GM12875 (cell line): ENCODE measurements at regions not wholly inside any gene's neighbourhood (a gene's known extent, or its start where the extent isn't known, plus 50 kb on each side); places are given as distances from the start of the nearest gene placed in this dataset.

Experiments used
- H3K4me3 ChIP-seq: one replicate; pipeline ENCODE4 v1.5.1; 2011; ENCODE audit warnings: low read depth, low read length, control low read depth
- CTCF ChIP-seq: IDR thresholded peaks from 2 replicates; pipeline ENCODE4 v1.5.1; 2011; ENCODE audit warnings: low read depth, mild to moderate bottlenecking, control low read depth, inconsistent platforms, low read length, moderate library complexity, borderline replicate concordance; ENCODE audit not compliant: insufficient read depth

DNA sequence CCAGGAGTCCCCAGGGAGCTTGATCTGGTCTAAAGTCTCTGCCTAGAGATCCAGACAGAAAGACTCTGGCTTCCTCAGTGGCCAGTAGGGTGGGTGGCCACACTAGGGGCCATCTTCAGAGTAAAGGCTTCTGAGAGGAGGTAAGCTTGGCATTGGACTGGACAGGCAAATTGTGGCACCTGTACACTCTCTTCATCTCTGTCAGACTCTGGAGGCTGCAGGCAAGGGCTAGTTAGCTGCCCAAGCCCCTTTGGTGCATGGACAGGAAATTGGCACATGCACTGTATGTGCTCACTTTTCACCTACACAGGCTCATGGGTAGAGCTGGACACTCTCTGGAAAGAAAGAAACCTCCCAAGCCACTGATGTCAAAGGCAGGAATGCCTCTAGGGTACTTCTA, 142.8 kb downstream of the PJA1 start:
- no peak overlapping the region for H3K4me3 ChIP-seq
- TF ChIP-seq CTCF = no peak

- no peak for TF ChIP-seq CTCF
- H3K4me3 ChIP-seq = no peak overlapping the region
Measured at GRCh38 chrX:69021141-69021960, 143.9 kb downstream of the PJA1 start.

GRCh38 chrX:69020316-69020715, 144.9 kb downstream of the PJA1 start:
- H3K4me3 ChIP-seq = no peak overlapping the region
- no peak for TF ChIP-seq CTCF

DNA sequence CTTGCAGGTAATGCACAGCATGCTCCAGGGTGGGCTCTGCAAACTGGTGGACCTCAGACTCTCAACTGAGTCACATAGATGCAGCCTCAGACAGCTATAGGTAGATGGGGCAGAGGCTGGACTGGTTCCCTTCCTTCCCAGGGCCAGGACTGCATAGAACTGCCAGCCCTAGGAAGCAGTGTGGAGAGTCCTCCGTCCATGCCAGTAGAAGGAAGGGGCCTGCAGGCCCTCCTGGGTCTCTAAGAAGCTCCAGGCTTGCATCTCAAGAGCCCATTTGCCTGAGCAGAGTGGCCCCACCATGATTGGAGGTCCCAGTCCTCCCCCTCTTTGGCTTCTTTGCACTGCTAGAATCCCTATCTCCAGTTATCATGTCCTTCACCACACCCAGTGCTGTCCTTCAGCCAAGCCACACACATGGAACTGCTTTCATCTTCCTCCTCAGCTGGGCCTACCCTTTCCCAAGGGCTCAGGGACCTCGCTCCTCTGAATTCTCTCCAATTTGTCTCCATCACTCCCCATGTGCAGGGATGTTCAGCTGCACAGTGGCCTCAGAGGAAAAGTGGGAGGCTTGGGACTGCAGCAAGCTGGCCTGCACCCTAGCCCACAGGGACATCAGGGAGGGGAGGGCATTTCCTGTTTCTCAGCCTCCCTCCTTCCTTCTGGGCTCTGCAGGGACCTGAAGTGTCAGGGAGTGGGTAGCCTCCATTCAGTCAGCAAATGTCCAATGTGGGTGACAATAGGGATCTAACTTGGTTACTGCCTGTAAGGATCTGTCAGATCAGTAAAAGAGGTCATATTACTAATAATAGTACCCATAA, 146.0 kb downstream of the PJA1 start:
- TF ChIP-seq CTCF = no peak
- no peak overlapping the region for H3K4me3 ChIP-seq

- H3K4me3 ChIP-seq = no peak overlapping the region
- no peak for TF ChIP-seq CTCF
Measured at GRCh38 chrX:69018416-69019072, 146.7 kb downstream of the PJA1 start.

- H3K4me3 ChIP-seq = no peak overlapping the region
- TF ChIP-seq CTCF = no peak
Measured at GRCh38 chrX:69016293-69016941, 148.8 kb downstream of the PJA1 start.
